Left ventricle myocardium inferior (tissue), 1 donor: ENCODE measurements at regions not wholly inside any gene's neighbourhood (a gene's known extent, or its start where the extent isn't known, plus 50 kb on each side); places are given as distances from the start of the nearest gene placed in this dataset.

ENCODE experiments used
- DNase-seq: peaks from one replicate; pipeline ENCODE4 v3.0.0-alpha.2; 2020
- H3K27ac ChIP-seq: fragments of 200-600 bp; replicated peaks from 2 replicates; pipeline ENCODE4 v1.8.0; 2021
- H3K27me3 ChIP-seq: fragments of 200-600 bp; 2 replicates; pipeline ENCODE4 v1.8.0; 2021; ENCODE audit warnings: low read depth
- H3K36me3 ChIP-seq: fragments of 200-600 bp; 2 replicates; pipeline ENCODE4 v1.8.0; 2021
- H3K4me1 ChIP-seq: fragments of 200-600 bp; 2 replicates; pipeline ENCODE4 v1.8.0; 2021
- H3K4me3 ChIP-seq: fragments of 200-600 bp; 2 replicates; pipeline ENCODE4 v1.8.0; 2021; ENCODE audit warnings: mild to moderate bottlenecking, moderate library complexity
- H3K9me3 ChIP-seq: fragments of 200-600 bp; replicated peaks from 2 replicates; pipeline ENCODE4 v1.8.0; 2021
- CTCF ChIP-seq: fragments of 200-600 bp; IDR thresholded peaks from 2 replicates; pipeline ENCODE4 v1.8.0; 2021; ENCODE audit warnings: antibody characterized with exemption, mild to moderate bottlenecking, borderline replicate concordance
- intact Hi-C: fragments of 100-400 bp; cut with micrococcal nuclease; formaldehyde crosslinking; loops from one replicate; pipeline ENCODE4 v1.11.0; 2022
- donor health status: DM: no; HTN: yes; CAD: no; lungs with severe emphysema.

DNA sequence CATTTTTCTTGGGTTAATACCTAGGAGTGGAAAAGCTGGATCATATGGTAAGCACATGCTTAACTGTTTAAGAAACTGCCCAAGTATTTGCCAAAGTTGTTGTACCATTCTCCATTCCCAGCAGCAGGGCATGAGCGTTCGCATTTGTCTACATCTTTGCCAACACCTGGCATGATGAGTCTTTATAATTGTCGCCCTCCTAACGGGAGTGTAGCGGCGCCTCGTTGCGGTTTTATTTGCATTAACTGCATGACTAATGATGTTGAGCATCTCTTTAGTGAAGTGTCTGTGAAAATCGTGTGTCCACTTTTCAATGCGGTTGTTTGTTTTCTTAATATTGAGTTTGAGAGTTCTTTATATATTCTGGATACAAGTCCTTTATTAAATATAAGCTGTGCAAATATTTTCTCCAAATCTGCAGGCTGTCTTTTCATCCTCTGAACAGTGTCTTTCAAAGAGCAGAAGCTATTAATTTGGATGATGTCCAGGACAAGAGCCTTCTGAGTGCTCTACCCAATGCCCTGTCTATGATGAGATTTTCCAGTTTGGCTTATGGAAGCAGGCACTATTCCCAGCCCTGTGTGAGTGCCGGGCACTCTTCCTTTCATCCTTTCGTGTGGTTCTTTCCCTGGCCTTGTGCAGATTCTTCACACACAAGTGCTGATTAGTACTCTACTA lies 202.0 kb downstream of the FOXO1 start:
- no peak overlapping the region for H3K27ac ChIP-seq
- no peak for TF ChIP-seq CTCF
- DNase-seq: no peak
- no peak overlapping the region for H3K4me3 ChIP-seq
- intact Hi-C loops: no loop called here
- H3K9me3 ChIP-seq: no peaks in the 10 kb centered on the region
- H3K27me3 ChIP-seq: no peaks in the 10 kb centered on the region
- no peaks in the 10 kb centered on the region for H3K4me1 ChIP-seq
- H3K36me3 ChIP-seq: no peaks in the 10 kb centered on the region

GRCh38 chr13:40465015-40465390 lies 201.4 kb downstream of the FOXO1 start:
- intact Hi-C loops: no loop called here
- Histone ChIP-seq H3K9me3 (no peaks in the 10 kb centered on the region), H3K36me3 (no peaks in the 10 kb centered on the region), H3K27me3 (no peaks in the 10 kb centered on the region), H3K4me1 (peaks cover 2% of the 10 kb centered on the region), H3K27ac (no peak overlapping the region), H3K4me3 (no peak overlapping the region)
- TF ChIP-seq CTCF: no peak
- DNase-seq: no peak

DNA sequence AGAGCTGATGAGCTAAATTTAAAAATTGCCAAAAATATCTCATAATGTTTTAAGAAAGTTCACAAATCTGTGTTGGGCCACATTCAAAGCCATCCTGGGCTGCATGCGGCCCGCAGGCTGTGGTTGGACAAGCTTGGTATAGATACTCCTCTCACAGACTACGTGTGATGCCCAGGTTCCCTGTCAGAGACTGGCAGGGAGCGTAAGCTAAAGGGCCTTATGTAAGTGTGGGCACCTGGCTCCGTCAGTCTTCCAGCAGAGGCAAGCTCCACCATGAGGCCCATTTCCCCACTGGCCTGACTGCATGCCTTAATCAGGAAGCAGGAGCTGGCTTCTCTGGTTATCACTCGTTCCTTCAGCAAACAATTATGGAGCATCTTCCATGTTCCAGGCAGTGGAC lies 200.2 kb downstream of the FOXO1 start:
- Histone ChIP-seq H3K27me3 (no peaks in the 10 kb centered on the region), H3K9me3 (no peaks in the 10 kb centered on the region), H3K4me1 (peaks cover 14% of the 10 kb centered on the region), H3K36me3 (no peaks in the 10 kb centered on the region), H3K27ac (no peak overlapping the region), H3K4me3 (no peak overlapping the region)
- intact Hi-C loops: no loop called here
- no peak for DNase-seq
- no peak for TF ChIP-seq CTCF

GRCh38 chr13:40468227-40468838 lies 198.1 kb downstream of the FOXO1 start:
- no peak overlapping the region for H3K4me3 ChIP-seq
- H3K4me1 ChIP-seq: peaks cover 14% of the 10 kb centered on the region
- H3K9me3 ChIP-seq: no peaks in the 10 kb centered on the region
- DNase-seq: no peak
- H3K27me3 ChIP-seq: no peaks in the 10 kb centered on the region
- TF ChIP-seq CTCF: no peak
- no peaks in the 10 kb centered on the region for H3K36me3 ChIP-seq
- H3K27ac ChIP-seq: no peak overlapping the region
- intact Hi-C loops: no loop called here

- H3K9me3 ChIP-seq: no peaks in the 10 kb centered on the region
- no peak overlapping the region for H3K4me3 ChIP-seq
- intact Hi-C loops: no loop called here
- TF ChIP-seq CTCF: no peak
- no peaks in the 10 kb centered on the region for H3K27me3 ChIP-seq
- H3K36me3 ChIP-seq: no peaks in the 10 kb centered on the region
- DNase-seq: no peak
- peaks cover 14% of the 10 kb centered on the region for H3K4me1 ChIP-seq
- peak overlapping the region; percentile 84 for H3K27ac ChIP-seq
Measured at GRCh38 chr13:40469581-40470310, 196.7 kb downstream of the FOXO1 start.
